Stimulated activated CD4-positive, alpha-beta T cell treated with anti-CD3 and anti-CD28 coated beads, Interleukin-15, amount 100 ng/mL, for 1 hour (primary cell): ENCODE measurements at regions not wholly inside any gene's neighbourhood (a gene's known extent, or its start where the extent isn't known, plus 50 kb on each side); places are given as distances from the start of the nearest gene placed in this dataset.

Experiments used
- DNase-seq, 2 donors: peaks; one replicate each; pipeline ENCODE4 v3.0.0-alpha.2; 2020; ENCODE audit warnings: low read depth in 1 of 2, low spot score in 1 of 2

DNA sequence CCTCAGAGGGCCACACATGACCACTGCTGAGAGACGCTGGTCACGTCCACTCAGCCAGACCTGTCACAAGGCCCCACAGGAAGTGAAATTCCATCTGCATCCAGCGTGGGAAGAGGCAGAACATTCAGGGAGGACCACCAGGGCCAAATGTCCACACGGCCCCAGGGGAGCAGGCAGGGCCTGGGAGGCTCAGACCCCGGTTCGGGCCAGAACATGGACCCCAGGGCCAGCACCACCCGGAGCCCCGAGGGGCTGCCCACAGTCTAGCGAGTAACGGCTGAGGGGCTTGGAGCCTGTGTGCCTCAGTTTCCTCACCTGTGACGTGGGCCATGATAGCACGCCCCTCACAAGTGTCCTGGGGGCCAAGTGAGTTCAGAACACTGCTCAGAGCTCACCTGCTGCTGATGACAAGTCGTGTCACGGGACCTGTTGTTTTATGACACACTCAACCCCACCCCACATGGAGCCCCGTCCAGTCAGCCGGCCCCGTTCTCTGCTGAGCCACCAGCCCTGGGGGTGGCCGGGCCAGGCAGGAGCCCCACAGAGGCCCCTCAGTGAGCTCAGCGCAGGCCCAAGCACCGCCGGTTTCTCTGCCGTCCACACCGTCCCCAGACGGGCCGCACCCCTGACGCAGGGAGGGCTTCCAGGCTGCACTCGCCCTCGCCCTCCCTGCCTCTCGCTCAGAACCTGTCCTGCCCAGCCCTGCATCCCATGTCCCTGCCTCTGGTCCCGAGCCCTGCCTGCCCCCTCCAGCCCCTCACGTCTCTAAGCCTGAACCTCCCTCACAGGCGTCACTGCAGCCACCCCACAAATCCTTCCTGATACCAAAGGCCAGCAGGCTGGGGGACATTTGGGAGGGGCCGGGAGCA is 79.5 kb upstream of the GALNT9 start:
- DNase-seq, result no peak

- no peak for DNase-seq
Measured at GRCh38 chr12:132407992-132408391, 78.6 kb upstream of the GALNT9 start.

DNA sequence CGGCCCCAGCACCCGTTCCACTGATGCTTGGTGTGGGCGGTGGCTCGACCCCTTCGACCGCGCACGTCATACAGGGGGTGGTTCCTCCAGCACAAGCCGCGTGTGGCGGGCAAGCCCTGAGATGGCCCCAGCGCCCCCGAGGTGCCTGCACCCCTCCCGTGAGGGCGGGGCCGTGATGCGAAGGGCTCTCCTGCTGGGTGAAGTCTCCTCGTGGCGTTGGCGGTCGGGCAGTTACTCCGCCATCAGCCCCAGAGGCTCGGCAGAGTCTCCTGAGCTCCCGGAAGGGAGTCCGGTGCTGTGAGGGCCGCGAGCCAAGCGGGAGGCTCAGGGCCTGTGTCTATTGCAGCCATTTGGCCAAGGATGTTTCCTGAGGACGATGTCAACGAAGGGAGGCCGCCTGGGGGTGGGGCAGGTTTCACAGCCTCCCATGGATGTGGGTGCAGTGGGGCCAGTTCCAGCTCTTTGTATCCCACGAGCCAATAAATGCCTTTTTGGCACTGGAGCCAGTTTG is 78.1 kb upstream of the GALNT9 start:
- DNase-seq, result no peak

DNA sequence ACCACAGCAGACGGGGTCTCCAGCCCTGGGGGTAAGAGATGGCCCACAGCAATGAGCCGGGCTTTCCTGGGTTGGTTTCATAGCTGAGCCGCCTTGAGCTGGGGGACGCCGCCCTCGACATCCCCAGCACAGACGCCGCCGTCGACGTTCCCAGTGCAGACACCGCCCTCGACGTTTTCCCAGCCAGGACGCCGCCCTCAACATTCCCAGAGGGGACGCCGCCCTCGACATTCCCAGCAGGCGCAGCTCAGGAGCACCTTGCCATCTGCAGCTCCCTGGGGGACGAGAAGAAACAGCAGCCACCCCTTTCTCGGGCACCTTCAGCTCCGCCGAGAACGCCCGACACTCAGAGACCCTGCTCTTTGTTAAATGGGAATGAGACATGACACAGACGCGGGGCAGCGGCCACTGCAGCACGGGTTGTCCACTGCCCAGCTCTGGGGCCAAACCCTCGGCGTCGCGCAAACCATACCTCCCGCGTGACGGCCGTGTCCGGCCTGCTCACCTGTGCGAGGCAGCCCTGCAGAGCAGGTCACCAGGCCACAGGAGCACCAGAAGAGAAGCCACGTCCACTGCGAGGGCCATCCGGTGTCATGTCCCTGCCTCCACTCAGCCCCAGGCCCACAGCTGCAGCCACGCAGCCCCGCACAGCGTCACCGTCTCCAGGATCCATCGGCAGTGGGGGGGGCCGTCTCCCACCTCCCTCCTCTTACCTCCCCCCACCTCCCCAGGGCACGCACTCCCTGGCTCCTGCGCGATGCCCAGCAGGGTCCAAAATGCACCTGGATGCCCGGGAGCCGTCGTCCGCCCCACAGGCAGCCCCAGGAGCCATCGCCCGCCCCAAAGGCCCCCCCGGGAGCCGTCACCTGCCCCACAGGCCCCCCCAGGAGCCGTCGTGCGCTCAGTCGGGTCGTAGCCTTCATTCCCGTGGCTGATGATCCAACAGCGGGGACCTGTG is 77.4 kb upstream of the GALNT9 start:
- no peak for DNase-seq

GRCh38 chr12:132405742-132406251 is 76.4 kb upstream of the GALNT9 start:
- DNase-seq, result no peak

DNA sequence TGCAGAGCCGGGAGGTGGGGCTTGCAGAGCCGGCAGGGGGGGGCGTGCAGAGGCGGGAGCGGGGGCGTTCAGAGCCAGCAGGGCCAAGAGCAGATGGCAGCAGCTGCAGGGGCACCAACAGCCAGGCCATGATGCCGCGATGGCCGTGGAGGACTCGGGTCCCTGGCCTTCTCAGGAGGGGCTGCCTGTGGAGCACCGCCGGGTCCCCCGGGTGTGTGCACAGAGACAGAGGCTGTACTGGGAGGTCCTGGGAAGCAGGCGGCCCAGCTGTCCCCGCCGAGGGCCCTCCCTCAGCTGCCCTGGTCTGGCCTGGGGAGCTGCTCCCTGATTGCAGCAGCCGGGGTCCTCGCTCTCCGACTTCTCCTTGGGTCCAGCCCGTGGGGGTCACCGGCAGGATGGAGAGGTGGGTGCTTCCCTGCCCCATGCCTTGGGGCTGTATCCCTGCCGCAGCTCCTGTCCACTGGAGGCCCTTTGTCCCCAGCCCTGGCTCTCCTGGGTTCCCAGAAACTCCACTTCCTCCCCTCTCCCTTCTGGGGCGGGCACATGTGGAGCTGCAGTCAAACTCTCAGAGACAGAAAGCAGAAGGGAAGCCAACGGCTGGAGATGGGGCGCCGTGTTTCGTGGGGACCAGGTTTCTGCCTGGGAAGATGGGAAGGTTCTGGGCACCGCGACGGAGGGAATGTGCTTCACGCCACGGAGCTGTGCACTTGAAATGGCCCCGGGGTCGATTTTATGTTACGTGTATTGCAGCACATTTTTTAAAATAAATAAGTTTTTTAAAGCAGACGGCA is 75.8 kb upstream of the GALNT9 start:
- no peak for DNase-seq

DNA sequence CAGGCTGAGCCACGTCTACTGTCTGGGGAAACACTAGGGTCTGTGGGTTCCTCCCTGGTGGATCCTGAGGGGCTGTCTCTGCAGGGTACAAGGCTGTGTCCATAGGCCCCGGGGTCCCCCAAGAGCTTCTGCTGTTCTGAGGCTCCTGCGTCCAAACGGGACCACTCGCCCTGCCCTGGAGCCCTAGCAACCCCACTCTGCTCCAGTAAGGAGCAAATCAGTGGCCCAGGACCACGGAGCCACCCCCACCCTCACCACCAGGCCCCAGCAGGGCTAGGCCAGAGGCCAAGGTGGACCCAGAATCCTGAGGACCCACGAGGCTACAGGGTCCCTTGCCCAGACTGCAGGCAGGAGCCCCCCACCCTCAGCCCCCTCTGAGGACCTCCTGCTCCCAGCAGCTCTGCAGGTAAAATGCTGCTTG is 75.1 kb upstream of the GALNT9 start:
- DNase-seq, result no peak

DNA sequence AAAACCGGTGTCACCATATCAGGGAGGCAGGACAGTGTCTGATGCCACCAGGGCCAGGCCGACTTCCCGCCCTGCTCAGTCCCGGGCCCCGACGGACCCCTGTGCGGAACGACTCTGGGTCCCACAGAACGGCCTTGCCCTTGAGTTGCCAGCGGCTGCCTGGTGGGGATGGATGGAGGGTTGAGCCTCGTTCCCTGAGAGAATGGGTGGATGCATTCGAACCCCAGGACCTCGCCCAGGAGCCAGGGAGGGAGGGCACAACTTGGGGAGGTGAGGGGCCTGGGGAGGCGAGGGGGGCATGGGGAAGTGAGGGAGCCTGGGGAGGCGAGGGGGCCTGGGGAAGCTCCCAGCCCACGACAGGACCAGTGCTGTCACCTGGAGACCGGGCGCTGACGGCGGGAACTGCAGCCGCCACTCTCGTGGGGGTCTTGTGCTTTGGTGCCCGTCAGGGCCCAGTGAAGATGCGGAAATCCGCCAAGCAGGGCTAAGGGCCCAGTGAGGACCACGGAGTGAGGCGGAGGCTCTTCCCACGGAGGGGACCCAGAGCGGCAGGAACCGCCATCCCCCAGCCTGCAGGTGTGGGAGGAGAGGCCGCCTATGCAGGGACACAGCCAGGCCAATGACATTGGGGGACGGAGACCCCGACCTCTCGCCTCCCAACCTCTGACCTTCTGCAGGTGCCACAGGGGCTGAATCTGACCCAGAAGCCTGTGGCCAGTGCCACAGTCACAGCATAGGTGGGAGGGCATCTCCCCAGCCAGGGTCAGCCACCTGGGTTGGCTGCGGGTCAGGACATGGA is 74.4 kb upstream of the GALNT9 start:
- DNase-seq, result no peak

- DNase-seq, result no peak
Measured at GRCh38 chr12:132402831-132403416, 73.5 kb upstream of the GALNT9 start.

DNA sequence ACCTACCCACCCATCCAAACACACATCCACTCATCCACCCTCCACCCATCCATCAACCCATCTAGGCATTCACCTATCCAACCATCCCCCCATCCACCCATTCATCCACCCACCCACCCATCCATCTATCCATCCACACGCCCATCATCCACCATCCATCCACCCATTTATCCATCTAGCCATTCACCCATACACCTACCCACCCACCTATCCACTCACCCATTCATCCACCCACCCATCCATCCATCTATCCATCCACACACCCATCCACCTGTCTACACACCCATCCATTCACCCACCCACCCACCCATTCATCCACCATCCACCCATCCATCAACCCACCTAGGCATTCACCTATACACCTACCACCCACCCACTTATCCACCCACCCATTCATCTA is 72.6 kb upstream of the GALNT9 start:
- no peak for DNase-seq

DNA sequence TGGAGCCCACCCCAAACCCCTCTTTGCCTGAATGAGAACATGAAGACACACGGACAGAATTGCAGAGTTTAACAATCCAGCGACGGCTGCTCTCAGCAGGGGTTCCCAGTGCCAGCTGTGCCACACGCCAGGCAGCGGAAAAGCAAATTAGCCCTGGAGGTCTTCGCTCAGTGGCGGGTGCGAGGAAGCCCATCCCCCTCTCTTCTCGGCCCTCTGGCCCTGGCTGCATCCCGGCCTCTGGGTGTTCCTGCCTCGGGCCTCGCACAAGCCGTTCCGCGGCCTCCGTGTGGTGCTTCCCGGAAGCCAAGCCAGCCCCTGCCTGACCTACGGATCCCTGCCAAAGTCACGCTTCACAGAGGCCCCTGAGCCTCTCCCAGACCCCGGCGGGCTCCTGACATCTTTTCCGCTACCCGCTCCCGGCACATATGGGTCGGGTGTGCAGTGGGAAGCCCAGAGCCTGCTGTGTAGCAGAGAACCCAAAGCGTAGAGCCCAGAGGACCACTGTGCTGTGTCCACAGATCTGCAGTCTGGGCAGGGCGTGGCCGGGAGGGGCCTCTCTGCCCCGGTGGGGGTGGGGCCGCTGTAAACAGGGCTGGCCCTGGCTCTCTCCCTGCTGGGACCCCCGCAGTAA is 70.7 kb upstream of the GALNT9 start:
- DNase-seq, result no peak

GRCh38 chr12:132399092-132400010 is 70.0 kb upstream of the GALNT9 start:
- DNase-seq, result no peak

DNA sequence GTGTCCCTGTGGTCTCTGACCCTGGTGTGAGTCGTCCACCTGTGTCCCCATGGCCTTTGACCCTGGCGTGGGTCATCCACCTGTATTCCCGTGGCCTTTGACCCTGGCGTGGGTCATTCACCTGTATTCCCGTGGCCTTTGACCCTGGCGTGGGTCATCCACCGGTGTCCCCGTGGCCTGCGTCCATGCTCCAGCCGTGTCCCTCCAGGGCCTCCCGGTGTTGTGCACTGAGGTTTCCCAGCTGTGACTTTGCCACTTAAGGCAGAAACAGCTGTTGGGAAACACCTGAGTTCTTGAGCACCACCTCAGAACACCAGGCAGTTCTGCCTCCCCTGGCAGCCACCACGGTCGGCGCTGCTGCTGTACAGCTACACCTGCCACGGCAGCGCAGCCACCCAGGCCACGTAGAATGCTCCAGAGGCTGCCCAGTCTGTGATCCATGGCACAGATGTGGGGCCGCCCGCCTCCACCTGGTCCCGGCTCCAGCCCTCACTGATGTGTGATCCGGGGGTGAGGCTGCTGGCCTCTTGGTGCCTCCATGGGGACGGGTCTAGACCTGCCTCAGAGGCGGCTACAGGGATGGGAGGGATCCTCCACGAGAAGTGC is 69.1 kb upstream of the GALNT9 start:
- no peak for DNase-seq

DNA sequence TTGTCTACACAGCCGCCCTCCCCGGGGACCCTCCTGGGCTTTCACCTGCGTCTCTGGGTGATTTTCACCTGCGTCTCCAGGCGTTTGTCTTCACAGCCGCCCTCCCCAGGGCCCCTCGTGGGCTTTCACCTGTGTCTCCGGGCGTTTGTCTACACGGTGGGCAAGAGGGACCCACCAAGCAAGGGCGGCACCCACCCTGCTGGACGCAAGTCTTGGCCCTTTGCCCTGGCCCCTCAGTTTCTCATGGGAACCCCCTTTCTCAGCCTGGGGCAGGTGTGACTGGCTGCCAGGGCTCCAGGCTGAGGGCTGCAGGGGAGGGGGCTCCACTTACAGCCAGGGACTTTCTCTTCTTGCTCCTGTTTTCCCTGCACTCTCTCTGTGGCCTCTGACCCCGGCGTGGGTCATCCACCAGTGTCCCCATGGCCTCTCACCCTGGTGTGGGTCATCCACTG is 68.6 kb upstream of the GALNT9 start:
- no peak for DNase-seq

- no peak for DNase-seq
Measured at GRCh38 chr12:132397152-132397933, 68.0 kb upstream of the GALNT9 start.

GRCh38 chr12:132396657-132397056 is 67.3 kb upstream of the GALNT9 start:
- no peak for DNase-seq

DNA sequence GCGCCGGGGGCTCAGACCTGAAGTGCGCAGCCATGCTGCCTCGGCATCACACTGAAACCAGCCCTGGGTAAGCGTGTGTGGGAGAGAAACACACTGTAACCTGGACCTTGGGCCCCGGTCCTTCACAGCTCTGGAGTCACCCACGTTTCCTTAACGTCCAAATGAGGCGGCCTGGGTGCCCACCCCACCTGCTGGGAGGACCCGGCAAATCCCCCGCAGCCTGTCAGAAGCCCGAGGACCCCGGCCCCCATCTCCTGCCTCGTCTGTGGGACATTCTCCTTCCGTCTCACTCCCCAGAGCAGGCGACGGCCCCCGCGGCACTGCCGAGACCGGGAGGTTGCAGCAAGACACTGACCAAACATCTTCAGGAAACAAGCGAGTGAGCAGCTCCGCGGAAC is 66.5 kb upstream of the GALNT9 start:
- DNase-seq, result no peak
